ENCODE measurements at regions not wholly inside any gene's neighbourhood (a gene's known extent, or its start where the extent isn't known, plus 50 kb on each side); places are given as distances from the start of the nearest gene placed in this dataset.

- no peak for DNase-seq
- TF ChIP-seq EP300 (IDR thresholded peaks at IDR 0.05; ENCODE audit: borderline replicate concordance in 1 of 2, low read depth in 1 of 2, low read length in 1 of 2), result peak in 1 of 2 experiments; percentile 63; a peak in 1 of 4 replicates
- no peak for TF ChIP-seq GATA2 (CRISPR knock-in tag; IDR thresholded peaks at IDR 0.05)
- peak; percentile 67 for TF ChIP-seq FOSL2 (IDR thresholded peaks at IDR 0.05; ENCODE audit: borderline replicate concordance, low read depth)
- peak; percentile 63; the same call in 1 of the 2 replicates for TF ChIP-seq TEAD4 (IDR thresholded peaks at IDR 0.05; ENCODE audit: borderline replicate concordance, insufficient read depth)
- TF ChIP-seq TCF12 (IDR thresholded peaks at IDR 0.05), result peak; percentile 61; the same call in 1 of the 2 replicates
- TF ChIP-seq PBX3 (IDR thresholded peaks at IDR 0.05), result peak; percentile 57
- TF ChIP-seq POLR2AphosphoS5 (IDR thresholded peaks at IDR 0.05; ENCODE audit: low read depth, low read length), result 0 out of 2 replicates have a peak, but pooled peaks have one; percentile 22
- peak; percentile 57; the same call in 1 of the 2 replicates for TF ChIP-seq NFIC (IDR thresholded peaks at IDR 0.05; ENCODE audit: borderline replicate concordance)
- peak; percentile 57 for TF ChIP-seq JUND (IDR thresholded peaks at IDR 0.05)
- TF ChIP-seq ZBTB33 (IDR thresholded peaks at IDR 0.05; ENCODE audit: borderline replicate concordance, low read depth), result no peak
- TF ChIP-seq FOXJ3 (CRISPR knock-in tag; IDR thresholded peaks at IDR 0.05), result no peak
- no peak for TF ChIP-seq SIN3A (IDR thresholded peaks at IDR 0.05; ENCODE audit: borderline replicate concordance, low read depth, low read length)
- TF ChIP-seq RXRA (IDR thresholded peaks at IDR 0.05; ENCODE audit: borderline replicate concordance, low read depth), result no peak
- H2AFZ ChIP-seq (ENCODE audit: low read depth), result peak overlapping the region; percentile 62; the same call in 1 of the 2 replicates
- H3F3A ChIP-seq (replicated peaks; ENCODE audit: insufficient read depth), result peaks cover 18% of the 10 kb centered on the region
- H4K20me1 ChIP-seq (ENCODE audit: insufficient read depth), result no peaks in the 10 kb centered on the region
- H3K79me2 ChIP-seq (ENCODE audit: insufficient read depth), result no peaks in the 10 kb centered on the region
- ChIA-PET CTCF (no interaction called here), POLR2A (no interaction called here)
- H3K4me2 ChIP-seq, result peak overlapping the region; percentile 24; the same call in 1 of the 2 replicates
- peak overlapping the region; percentile 64 to 76; a peak in 3 of 4 replicates for H3K27ac ChIP-seq (ENCODE audit: low read depth in 2 of 2, low read length in 1 of 2)
- no peaks in the 10 kb centered on the region for H3K9me2 ChIP-seq
- H3K9me3 ChIP-seq, result no peaks in the 10 kb centered on the region
- peak overlapping the region; percentile 46; the same call in 1 of the 2 replicates for H3K9ac ChIP-seq
- H3K4me3 ChIP-seq (ENCODE audit: low read depth in 2 of 2, low read length in 1 of 2), result no peak overlapping the region
- H3K4me1 ChIP-seq (ENCODE audit: control insufficient read depth in 1 of 2, insufficient read depth in 2 of 2, low read depth in 1 of 2, low read length in 1 of 2), result peaks cover 0 to 19% of the 10 kb centered on the region in 2 experiments; a peak in 3 of 4 replicates
- 24% methylated on average over 2 of the region's 2 CpGs for WGBS (ENCODE audit: low lambda C conversion rate)
- no peaks in the 10 kb centered on the region for H3K36me3 ChIP-seq (replicated peaks in 1 of 2; ENCODE audit: control insufficient read depth in 1 of 2, insufficient read depth in 2 of 2, low read length in 1 of 2)
- H3K27me3 ChIP-seq (ENCODE audit: insufficient read depth), result no peaks in the 10 kb centered on the region
Measured at GRCh38 chr6:80438772-80439171, 332.3 kb downstream of the BCKDHB start.

GRCh38 chr6:80437801-80438200 is 331.3 kb downstream of the BCKDHB start:
- peaks cover 0 to 19% of the 10 kb centered on the region in 2 experiments; a peak in 3 of 4 replicates for H3K4me1 ChIP-seq (ENCODE audit: control insufficient read depth in 1 of 2, insufficient read depth in 2 of 2, low read depth in 1 of 2, low read length in 1 of 2)
- peaks cover 18% of the 10 kb centered on the region for H3F3A ChIP-seq (replicated peaks; ENCODE audit: insufficient read depth)
- H3K27ac ChIP-seq (ENCODE audit: low read depth in 2 of 2, low read length in 1 of 2), result peak overlapping the region; percentile 64 to 76; a peak in 3 of 4 replicates
- ChIA-PET POLR2A (no interaction called here), CTCF (no interaction called here)
- H3K4me3 ChIP-seq (ENCODE audit: low read depth in 2 of 2, low read length in 1 of 2), result no peak overlapping the region
- no peaks in the 10 kb centered on the region for H3K9me2 ChIP-seq
- 91% methylated on average over 5 of the region's 5 CpGs for WGBS (ENCODE audit: low lambda C conversion rate)
- no peaks in the 10 kb centered on the region for H3K27me3 ChIP-seq (ENCODE audit: insufficient read depth)
- H4K20me1 ChIP-seq (ENCODE audit: insufficient read depth), result no peaks in the 10 kb centered on the region
- peak overlapping the region; percentile 9; the same call in 1 of the 2 replicates for H2AFZ ChIP-seq (ENCODE audit: low read depth)
- no peaks in the 10 kb centered on the region for H3K36me3 ChIP-seq (replicated peaks in 1 of 2; ENCODE audit: control insufficient read depth in 1 of 2, insufficient read depth in 2 of 2, low read length in 1 of 2)
- no peaks in the 10 kb centered on the region for H3K9me3 ChIP-seq
- H3K9ac ChIP-seq, result peak overlapping the region; percentile 29; the same call in 1 of the 2 replicates
- TF ChIP-seq REST (IDR thresholded peaks at IDR 0.05; ENCODE audit: low read depth, low read length), result no peak
- H3K4me2 ChIP-seq, result peak overlapping the region; percentile 49; the same call in 1 of the 2 replicates
- no peak for DNase-seq
- H3K79me2 ChIP-seq (ENCODE audit: insufficient read depth), result no peaks in the 10 kb centered on the region
